ENCODE measurements at regions not wholly inside any gene's neighbourhood (a gene's known extent, or its start where the extent isn't known, plus 50 kb on each side); places are given as distances from the start of the nearest gene placed in this dataset.

GRCh38 chr9:108475813-108476212 lies 380.0 kb downstream of the ACTL7B start:
- TF ChIP-seq POLR2A (IDR thresholded peaks at IDR 0.05) = no peak
- no peak for TF ChIP-seq CTCF (IDR thresholded peaks at IDR 0.05)

All from vagina (tissue), 2 donors.